GM18505 (cell line): ENCODE measurements at regions not wholly inside any gene's neighbourhood (a gene's known extent, or its start where the extent isn't known, plus 50 kb on each side); places are given as distances from the start of the nearest gene placed in this dataset.
"Not testable (repeated sequence)": the region's sequence is repeated elsewhere in the genome, so short reads cannot be mapped to it uniquely, and the experiment has no call there.

Experiments
- ATAC-seq: cut with Tn5 transposase; IDR thresholded peaks from one replicate; pipeline ENCODE4 v1.9.1; 2021; ENCODE audit not compliant: unreplicated experiment
- POLR2A ChIP-seq: IDR thresholded peaks from 4 replicates; pipeline ENCODE4 v1.6.1; 2011; ENCODE audit warnings: borderline replicate concordance; ENCODE audit not compliant: insufficient read depth, insufficient read length; ENCODE audit errors: extremely low read depth

- no peak for ATAC-seq
- no peak for TF ChIP-seq POLR2A
Observed at GRCh38 chr17:72448019-72448418, 327.2 kb downstream of the SOX9 start.

- TF ChIP-seq POLR2A: no peak
- no peak for ATAC-seq
Observed at GRCh38 chr17:72452286-72453173, 331.7 kb downstream of the SOX9 start.

DNA sequence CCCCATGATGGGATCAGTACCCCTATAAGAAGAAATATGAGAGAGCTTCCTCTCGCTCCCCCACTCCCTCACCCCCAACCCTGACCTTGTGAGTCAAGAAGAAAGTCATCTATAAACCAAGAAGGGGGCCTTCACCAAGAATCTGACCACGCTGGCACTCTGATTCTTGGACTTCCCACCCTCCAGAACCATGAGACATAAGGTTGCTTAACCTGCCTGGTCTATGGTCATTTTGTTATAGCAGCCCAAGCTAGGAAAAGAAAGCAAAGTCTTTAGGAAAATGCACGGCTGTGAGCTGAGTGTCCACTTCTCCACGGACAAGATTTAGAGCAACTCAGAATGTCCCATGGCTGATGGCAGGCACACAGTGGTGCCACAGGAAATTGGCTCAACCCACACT, 333.5 kb downstream of the SOX9 start:
- no peak for ATAC-seq
- TF ChIP-seq POLR2A: no peak

GRCh38 chr17:72455562-72455961, 334.7 kb downstream of the SOX9 start:
- TF ChIP-seq POLR2A: no peak
- no peak for ATAC-seq

- TF ChIP-seq POLR2A: no peak
- ATAC-seq: no peak
Observed at GRCh38 chr17:72456075-72456474, 335.3 kb downstream of the SOX9 start.

DNA sequence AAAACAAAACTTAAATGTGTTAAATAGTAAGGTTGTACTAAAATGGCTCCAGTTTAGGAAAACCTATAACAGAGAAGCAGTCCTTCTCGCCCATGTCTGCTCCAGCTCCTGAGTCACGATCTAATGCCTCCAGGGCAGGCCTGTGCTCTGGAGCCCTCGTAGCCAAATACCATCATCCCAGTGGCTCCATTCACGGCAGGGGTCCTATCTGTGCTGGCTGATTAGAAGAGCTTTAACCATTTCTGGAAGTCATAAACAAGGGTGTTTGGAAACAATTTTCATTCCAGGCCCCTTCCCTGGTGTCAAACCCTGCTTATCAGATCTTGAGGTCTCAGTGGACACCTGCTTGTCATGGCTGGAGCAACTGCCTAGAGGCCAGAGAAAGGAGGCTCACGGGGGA, 336.9 kb downstream of the SOX9 start:
- ATAC-seq: no peak
- TF ChIP-seq POLR2A: no peak

DNA sequence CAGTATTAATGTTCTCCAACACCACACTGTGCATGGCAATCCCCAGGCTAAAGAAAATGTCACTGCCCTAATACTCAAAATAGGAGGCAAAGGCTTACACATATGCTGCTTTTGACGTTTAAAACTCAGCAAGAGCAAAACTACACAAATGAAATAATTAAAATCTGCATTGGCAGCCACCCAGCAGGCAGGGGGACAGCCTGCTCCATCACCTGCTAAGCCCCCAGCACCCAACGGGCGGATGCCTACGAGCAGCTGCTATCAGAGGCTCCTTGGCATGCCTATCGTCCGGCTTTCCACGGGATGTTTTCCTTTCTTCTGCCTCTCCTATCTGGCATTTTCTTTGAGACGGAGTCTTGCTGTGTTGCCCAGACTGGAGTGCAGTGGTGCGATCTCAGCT, 337.5 kb downstream of the SOX9 start:
- TF ChIP-seq POLR2A: no peak

DNA sequence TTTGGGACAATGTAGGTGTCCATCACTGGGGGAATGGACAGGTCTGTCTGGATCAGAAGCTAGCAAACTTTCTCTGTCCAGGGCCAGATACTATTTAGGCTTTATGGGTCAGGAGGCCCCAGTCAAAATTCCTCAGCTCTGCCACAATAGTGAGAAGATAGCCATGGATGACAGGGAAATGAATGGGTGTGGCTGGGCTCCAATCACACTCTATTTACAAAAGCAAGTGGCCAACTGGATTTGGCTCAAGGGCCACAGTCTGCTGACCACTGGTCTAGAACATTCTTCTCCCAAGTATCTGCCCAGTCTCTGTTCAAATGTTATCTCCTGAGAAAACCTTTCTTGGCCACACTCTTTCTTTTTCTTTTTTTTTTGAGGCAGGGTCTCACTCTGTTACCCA, 339.9 kb downstream of the SOX9 start:
- no peak for TF ChIP-seq POLR2A
- ATAC-seq: no peak

More for the DNA sequence above, 337.5 kb downstream of the SOX9 start:
- no peak for ATAC-seq

DNA sequence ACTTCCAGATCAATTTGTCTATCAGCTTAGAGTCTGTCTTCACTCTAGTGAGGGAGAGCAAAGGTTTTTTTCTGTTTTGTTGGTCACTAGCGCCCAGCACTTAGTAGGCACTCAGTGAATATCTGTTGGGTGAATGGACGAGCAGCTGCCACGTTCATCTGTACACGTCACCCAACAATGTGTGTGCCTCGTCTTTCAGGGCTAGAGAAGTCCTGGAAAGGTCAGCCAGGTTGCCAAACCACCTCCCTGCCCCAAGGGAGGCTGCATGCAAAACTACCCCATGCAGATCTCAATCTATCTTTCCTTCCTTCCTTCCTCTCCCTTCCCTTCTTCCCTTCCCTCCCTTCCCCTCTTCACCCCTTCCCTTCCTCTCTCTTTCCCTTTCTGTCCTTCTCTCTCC, 340.9 kb downstream of the SOX9 start:
- ATAC-seq: no peak
- no peak for TF ChIP-seq POLR2A

- no peak for ATAC-seq
- no peak for TF ChIP-seq POLR2A
Observed at GRCh38 chr17:72462407-72462806, 341.6 kb downstream of the SOX9 start.

GRCh38 chr17:72462814-72463213, 342.0 kb downstream of the SOX9 start:
- TF ChIP-seq POLR2A: no peak

DNA sequence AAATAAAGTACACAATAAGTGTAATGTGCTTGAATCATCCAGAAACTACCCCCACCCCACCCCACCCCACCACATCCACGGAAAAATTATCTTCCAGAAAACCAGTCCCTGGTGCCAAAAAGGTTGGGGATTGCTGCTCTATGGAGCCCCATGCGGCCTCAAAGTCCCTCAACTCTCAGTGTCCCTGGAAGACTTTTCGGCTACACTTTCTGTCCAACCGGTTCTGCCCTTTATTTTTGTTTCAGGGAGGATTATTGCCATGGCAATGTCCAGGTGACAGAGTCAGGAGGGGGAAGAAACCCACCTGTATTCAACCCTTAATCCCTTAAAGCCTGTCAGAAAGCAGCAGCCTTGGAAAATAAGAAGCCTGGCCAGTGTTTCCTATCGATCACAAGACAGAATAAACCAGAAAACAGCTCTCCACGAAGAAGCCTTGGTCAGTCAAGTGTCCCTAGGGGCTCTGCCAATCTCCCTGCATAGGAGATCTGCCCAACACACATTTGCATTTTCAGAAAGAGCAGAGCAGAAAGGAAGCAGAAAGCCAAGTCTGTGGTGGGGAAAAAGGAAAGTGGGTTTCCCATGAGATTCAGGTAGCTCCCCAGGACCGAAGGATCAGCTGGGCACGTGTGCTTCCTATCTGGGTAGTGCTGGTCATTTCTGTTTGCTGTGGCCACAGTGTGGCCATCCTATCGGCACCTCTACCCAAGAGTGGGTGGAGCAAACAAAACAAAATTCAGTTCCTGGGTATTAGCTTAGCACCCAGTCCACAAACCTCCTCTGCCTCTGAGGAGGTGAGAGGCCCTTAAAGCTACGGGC, 342.7 kb downstream of the SOX9 start:
- no peak for ATAC-seq
- no peak for TF ChIP-seq POLR2A

More at GRCh38 chr17:72462814-72463213, 342.0 kb downstream of the SOX9 start:
- ATAC-seq: no peak

GRCh38 chr17:72464221-72464620, 343.4 kb downstream of the SOX9 start:
- not testable (repeated sequence) for ATAC-seq
